ENCODE measurements at regions not wholly inside any gene's neighbourhood (a gene's known extent, or its start where the extent isn't known, plus 50 kb on each side); places are given as distances from the start of the nearest gene placed in this dataset.
A peak's percentile ranks its signal among the peaks of the same experiment; 100 is the strongest.

DNA sequence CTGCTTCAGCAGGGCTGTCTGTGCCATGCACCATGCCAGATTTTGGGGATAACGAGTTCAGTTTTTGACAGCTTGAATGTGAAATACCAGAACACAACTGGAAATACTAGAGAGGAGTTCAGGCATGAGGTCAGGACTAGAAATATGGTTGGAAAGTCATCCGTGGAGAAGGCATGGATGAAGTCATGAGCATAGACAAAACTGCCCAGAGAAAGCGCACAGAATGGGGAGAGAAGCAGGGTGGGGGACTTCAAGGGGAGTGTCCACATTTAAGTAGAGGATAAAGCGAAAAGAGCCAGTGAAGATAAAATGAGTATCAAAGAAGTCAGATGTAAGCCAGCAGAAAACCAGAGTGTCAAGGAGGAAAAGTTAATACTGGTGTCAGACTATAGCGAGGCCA, 653.4 kb upstream of the ARID1B start:
- DNase-seq, result no peak
- in situ Hi-C loops (cut with HindIII; ENCODE audit: low pct_ligation_motif_present, low pct_unique_long_range_greater_than_20kb, low sequenced_read_pairs), result no loop called here

DNA sequence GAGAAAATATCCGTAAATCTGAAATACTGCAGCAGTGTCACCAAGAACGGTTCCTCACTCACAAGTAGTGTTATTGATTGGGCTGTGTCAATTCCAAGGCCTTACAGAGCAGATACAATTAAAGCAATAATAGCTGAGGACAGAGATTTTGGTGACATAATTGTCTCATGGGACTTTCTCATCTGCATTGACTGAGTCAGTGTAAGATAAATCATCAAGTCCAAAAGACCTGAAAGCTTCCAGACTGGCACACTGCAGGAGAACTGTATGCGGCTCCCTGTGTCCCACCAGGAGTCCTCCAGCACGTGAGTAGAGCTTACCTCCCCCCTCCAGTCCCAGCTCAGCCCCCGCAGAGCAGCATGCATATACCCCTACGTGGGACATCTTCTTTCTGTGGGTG, 655.2 kb upstream of the ARID1B start:
- no peak for DNase-seq
- in situ Hi-C loops (cut with HindIII; ENCODE audit: low pct_ligation_motif_present, low pct_unique_long_range_greater_than_20kb, low sequenced_read_pairs), result no loop called here

DNA sequence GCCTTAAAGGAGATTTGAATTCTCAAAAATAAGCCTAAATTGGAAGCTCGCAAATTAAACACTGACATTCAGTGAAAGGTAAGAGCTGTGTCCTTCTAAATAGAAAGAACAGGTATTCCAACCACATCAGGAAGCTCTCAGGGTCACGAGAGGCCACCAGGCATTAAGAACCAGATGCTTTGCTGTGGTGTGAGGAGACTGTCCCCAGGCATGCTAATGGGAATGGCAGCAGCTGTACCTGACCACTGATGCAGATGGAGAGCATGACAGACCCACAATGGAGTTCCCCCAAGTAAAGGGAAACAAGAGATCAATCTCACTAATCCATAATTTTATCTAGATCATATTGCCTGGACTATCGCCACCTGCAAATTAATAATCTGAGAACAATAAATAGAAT, 658.9 kb upstream of the NOX3 start:
- no peak for DNase-seq
- in situ Hi-C loops (cut with HindIII; ENCODE audit: low pct_ligation_motif_present, low pct_unique_long_range_greater_than_20kb, low sequenced_read_pairs), result no loop called here

DNA sequence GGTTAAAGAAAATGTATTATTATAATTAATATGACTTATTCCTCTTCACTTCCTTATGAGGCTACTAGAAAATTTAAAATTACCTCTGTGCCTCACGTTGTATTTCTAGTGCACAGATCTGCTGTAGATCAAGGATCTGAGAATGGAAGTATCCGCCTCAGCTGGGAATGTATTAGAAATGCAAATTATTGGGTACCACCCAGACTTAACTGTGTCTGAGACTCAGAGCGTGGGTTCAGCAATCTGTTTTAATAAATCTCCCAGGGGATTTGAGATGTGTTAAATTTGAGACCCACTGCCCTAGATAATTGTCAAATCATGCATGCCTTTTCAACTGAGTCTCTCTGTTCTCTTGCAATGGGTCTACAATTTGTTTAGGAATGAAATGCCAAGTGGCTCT, 658.0 kb upstream of the NOX3 start:
- DNase-seq, result no peak
- in situ Hi-C loops (cut with HindIII; ENCODE audit: low pct_ligation_motif_present, low pct_unique_long_range_greater_than_20kb, low sequenced_read_pairs), result no loop called here

DNA sequence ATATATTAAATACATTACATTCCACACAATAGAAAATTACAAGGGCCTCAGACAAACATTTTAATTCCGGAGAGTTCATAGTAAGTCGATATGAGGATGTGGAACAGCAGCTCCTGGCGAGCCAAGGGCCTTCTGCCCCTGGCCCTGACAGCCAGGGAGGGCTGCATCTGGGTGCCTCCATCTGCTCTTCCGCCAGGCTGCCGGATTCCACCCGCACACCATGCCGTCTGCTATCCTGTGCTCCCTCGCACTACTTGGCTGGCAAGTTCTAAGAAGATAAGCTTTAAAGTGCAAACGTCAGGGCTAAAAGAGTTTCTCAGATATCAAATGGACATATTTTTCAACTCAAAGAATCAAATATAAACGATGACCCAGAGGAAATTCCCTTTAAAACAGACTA, 656.3 kb upstream of the NOX3 start:
- in situ Hi-C loops (cut with HindIII; ENCODE audit: low pct_ligation_motif_present, low pct_unique_long_range_greater_than_20kb, low sequenced_read_pairs), result no loop called here
- DNase-seq, result no peak

DNA sequence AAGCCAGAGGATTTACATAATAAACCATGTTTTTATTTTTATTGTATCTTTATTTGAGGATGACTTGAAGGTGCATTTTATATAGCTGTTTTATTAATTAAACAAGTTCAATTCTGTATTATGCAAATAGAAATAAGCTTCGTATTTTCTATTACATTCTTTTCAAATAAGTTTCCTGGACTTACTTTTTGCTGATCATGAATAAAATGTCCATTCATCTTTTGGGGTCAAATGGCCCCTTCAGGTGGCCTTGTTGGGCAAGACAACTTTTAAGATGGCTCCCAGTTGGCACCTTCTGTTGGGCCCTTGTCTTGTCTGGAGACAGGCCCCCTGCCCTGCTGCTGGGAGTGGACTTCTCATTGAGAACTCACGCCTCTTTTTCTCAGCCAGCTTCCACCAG, 654.6 kb upstream of the NOX3 start:
- no peak for DNase-seq
- in situ Hi-C loops (cut with HindIII; ENCODE audit: low pct_ligation_motif_present, low pct_unique_long_range_greater_than_20kb, low sequenced_read_pairs), result no loop called here

DNA sequence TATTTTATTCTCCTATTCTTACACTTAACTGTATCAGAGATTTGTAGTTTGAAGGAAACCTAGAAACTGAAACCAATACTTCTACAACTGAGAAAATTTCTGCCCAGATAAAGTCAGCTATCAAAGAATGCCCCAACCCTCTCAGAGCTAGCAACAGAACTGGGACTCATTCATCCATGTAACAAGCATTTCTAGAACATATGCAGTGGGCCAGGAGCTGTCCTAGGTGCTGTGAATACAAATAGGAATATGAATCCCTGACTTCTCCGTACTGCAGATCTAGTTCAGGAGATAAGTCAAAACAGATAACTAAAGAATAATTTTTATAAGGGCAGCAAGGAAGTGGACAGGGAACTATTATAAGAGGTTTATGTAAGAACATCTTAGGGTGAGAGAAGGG, 654.1 kb upstream of the NOX3 start:
- in situ Hi-C loops (cut with HindIII; ENCODE audit: low pct_ligation_motif_present, low pct_unique_long_range_greater_than_20kb, low sequenced_read_pairs), result no loop called here
- no peak for DNase-seq

DNA sequence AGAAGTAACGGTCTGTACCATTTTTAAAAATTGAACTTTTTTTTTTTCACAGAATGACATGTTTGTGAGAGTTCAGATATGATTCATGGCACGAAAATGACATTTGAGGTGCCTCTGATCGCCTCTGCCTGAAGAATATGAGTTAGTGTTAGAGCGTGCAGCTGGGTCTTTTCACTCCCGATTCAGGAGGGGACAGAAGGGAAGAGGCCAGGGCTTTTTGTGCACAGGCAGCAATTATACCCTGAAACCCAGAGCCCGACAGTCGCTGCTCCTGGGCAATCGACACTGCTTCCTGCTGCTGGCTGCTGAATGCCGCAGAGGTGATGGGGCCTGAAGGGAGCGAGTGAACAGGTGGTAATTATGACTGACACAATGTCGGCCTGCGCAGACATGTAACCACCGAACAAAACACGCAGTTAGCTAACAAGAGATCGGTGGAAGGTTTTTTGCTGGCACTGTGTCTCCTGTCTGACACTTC, 652.0 kb upstream of the NOX3 start:
- in situ Hi-C loops (cut with HindIII; ENCODE audit: low pct_ligation_motif_present, low pct_unique_long_range_greater_than_20kb, low sequenced_read_pairs), result no loop called here
- no peak for DNase-seq

DNA sequence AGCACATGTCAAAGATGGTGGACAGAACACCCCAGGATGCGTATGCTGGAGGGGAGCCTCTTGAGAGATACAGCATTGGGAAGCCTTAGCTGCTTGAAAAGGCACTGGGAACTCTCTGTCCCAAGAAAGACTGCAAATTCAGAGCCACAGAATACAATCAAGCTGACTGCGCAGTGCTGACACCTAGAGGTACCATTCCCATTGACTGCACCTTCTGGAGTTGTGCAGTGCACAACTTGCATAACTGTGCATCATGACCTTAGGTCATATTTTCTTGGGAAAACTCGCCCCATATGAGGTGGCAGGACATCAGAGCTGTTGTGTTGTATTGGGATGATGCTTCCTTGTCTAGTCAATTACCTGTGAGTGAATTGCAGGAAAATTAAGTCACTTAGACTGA, 646.5 kb upstream of the NOX3 start:
- DNase-seq, result peak; percentile 5
- in situ Hi-C loops (cut with HindIII; ENCODE audit: low pct_ligation_motif_present, low pct_unique_long_range_greater_than_20kb, low sequenced_read_pairs), result no loop called here

DNA sequence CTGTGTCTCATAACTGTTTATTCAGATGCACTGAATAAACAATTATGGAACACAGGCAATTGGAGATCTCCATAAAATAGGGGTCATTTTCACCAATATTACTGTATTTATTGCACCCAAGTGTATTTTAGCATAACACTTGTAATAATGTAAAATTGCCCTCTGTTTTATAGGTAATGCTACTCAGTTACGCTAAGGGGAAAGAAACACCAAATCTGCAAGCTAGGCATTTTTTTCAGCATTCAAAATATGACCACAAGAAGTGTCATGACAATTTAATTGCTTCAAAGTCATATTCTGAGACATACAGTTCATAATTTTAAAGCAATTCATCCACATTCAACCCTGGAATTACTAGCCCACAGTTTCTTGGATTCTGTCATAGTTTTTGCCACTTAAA, 643.2 kb upstream of the NOX3 start:
- in situ Hi-C loops (cut with HindIII; ENCODE audit: low pct_ligation_motif_present, low pct_unique_long_range_greater_than_20kb, low sequenced_read_pairs), result no loop called here
- no peak for DNase-seq

DNA sequence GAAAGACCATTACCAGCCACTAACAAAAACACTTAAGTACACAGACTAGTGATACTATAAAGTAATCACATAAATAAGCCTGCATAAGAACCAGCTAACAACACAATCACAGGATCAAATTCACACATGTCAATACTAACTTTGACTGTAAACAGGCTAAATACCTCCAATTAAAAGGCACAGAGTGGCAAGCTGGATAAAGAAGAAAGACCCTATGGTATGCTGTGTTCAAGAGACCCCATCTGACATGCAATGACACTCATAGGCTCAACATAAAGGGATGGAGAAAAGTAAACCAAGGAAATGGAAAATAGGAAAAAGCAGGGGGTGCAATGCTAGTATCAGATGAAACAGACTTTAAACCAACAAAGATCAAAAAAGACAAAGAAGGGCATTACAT, 631.8 kb upstream of the NOX3 start:
- in situ Hi-C loops (cut with HindIII; ENCODE audit: low pct_ligation_motif_present, low pct_unique_long_range_greater_than_20kb, low sequenced_read_pairs), result no loop called here
- DNase-seq, result no peak

DNA sequence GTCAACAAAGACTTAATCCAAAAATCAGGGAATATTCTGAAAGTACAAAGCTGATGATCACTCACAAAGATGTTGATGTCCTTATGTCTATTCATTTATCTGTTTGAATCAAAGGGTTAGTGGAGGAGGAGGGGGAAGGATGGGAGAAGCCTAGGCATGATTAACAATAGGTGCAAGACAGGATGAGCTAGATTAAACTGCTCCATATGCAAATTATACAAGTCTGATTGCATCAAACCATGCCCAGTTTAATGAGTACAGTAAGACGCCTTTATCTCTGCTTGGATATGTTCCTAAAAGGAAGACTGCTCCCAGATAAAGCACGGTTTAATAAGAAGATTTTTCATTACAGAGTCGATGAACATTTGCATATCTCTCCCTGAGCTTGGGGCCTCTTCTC, 626.4 kb upstream of the NOX3 start:
- no peak for DNase-seq
- in situ Hi-C loops (cut with HindIII; ENCODE audit: low pct_ligation_motif_present, low pct_unique_long_range_greater_than_20kb, low sequenced_read_pairs), result no loop called here

DNA sequence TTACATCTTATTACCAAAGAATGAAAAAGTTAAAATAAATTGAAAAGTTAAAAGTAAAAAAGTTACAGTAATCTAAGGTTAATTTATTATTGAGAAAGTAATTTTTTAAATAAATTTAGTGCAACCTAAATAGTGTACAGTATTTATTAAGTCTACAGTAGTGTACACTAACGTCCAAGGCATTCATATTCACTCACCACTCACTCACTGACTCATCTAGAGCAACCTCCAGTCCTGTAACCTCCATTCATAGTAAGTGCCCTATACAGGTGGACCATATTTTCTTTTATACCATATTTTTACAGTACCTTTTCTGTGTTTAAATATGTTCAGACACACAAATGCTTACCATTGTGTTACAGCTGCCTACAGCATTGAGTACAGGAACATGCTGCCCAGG, 624.7 kb upstream of the NOX3 start:
- in situ Hi-C loops (cut with HindIII; ENCODE audit: low pct_ligation_motif_present, low pct_unique_long_range_greater_than_20kb, low sequenced_read_pairs), result no loop called here
- no peak for DNase-seq

DNA sequence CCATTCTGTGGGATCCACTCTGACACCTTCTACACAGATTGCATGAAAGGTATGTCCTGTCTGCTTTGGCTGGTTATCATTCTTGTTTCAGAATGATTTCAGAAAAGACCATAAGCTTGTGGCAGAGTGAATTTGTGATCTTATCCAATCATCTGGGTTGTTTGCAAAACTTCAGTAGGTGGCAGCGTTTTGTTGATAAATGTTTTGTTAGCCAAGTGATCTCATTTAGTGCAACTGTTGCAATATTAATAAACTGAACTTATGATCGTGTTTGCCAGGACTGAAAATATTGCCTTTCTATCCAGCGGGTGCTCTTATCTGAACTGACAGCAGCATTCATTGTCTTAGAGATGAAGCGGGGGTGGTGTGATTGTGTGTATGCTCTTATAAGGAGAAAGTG, 613.2 kb upstream of the NOX3 start:
- DNase-seq, result no peak
- in situ Hi-C loops (cut with HindIII; ENCODE audit: low pct_ligation_motif_present, low pct_unique_long_range_greater_than_20kb, low sequenced_read_pairs), result no loop called here

DNA sequence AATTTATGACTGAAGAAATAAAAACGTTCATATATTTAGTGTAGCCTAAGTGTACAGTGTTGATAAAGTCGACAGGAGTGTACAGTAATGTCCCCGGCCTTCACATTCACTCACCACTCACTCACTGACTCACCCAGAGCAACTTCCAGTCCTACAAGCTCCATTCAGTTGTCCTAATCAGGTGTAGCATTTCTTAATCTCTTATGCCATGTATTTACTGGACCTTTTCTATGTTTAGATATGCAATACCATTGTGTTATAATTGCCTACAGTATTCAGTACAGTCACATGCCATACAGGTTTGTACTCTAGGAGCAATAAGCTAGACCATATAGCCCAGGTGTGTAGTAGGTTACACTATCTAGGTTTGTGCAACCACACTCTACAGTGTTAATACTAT, 610.2 kb upstream of the NOX3 start:
- no peak for DNase-seq
- in situ Hi-C loops (cut with HindIII; ENCODE audit: low pct_ligation_motif_present, low pct_unique_long_range_greater_than_20kb, low sequenced_read_pairs), result no loop called here

DNA sequence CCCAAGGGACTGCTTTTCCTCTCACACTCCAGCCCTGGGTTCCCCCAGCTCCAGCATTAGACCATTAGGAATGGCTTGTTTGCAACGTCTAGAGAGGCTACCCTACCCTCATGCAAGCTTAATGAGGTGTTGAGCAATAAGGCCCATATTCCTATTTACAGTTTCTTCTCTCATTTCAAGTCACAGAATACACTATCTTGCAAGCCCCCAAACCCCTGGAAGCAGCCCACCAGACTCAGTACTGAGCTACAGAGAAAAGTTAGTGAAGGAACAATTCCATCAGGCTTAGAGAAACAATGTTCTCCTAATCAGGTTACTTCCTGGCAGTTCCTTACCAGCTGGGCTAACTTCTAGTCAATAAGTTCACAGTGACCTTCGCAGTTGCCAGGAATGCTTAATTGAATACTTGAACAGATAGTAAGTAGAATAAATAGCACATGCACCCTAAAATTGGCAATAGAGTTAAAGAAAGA, 606.5 kb upstream of the NOX3 start:
- no peak for DNase-seq
- in situ Hi-C loops (cut with HindIII; ENCODE audit: low pct_ligation_motif_present, low pct_unique_long_range_greater_than_20kb, low sequenced_read_pairs), result no loop called here

DNA sequence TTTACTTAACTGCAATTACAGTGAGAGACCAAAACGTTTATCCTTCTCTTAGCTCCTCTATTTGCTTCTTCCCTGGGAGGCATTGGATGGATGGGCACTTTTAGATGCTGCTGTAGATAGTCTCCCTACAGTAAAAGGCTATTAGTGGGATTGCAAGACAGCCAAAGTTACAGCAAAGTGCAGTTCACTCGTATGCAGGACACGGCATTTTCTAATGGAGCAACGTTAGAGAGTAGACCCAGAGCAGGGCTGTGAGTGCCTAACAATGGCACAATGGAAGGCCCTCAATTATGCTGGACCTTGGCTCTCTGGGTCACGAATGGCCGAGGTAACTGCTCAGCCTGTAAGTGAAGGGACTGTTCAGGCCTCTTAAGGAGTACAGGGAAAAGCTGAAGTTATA, 605.8 kb upstream of the NOX3 start:
- in situ Hi-C loops (cut with HindIII; ENCODE audit: low pct_ligation_motif_present, low pct_unique_long_range_greater_than_20kb, low sequenced_read_pairs), result no loop called here

DNA sequence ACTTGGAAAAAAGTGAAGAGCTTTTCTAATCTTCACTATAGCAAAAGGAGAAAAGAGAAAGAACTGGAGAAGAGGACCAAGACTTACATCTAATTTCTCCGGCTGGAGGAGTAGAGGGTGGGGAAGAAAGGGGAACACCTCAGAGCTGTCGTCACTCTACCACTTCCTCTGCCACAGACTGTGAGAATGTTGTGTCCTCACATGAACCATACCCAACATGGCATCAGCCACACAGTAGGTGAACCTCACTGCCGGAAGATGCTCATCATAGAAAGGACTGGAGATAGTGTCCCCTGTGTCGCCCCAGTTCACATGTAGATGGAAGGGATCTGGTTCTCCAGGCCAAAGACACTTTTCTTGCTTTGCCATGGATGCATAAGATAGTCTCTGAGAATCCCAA, 604.4 kb upstream of the NOX3 start:
- DNase-seq, result no peak
- in situ Hi-C loops (cut with HindIII; ENCODE audit: low pct_ligation_motif_present, low pct_unique_long_range_greater_than_20kb, low sequenced_read_pairs), result no loop called here

More for the DNA sequence above, 605.8 kb upstream of the NOX3 start:
- DNase-seq, result no peak

DNA sequence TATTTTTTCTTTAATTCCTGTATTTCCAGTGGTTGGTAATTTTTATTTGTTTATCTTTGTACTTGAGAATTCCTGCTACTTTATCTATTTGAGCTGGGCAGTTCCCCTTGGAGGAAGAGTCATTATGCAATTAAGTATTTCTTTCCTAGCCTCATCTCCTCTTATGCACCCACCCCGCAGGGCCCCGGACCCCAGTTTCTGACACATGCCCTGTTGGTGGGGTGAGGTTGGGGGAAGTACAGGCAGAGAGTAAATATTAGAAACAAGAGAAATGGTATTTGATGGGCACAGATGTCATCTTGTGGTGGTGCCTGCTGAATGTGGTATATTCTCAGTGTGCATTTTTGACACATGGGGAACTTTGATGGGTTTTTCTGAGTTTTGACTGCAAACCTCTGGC, 602.7 kb upstream of the NOX3 start:
- in situ Hi-C loops (cut with HindIII; ENCODE audit: low pct_ligation_motif_present, low pct_unique_long_range_greater_than_20kb, low sequenced_read_pairs), result no loop called here
- no peak for DNase-seq

DNA sequence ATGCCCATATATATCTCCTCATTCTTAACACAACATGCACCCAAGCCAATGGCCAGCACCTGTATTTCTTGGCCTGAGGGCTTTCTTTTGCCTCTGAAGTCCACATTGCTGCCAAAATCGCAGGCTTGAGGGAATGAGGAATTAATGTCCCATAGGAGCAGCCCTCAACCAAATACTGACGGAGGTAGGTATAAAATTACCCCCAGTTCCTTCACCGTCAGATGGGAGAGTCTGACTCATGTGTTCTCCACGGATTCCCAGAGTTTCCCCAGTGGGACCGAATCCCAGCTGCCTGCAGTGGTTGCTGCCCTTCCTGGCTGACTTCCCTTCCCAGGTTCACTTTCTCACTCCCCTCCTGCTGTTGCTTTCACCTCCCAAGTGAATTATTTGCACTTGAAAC, 602.2 kb upstream of the NOX3 start:
- in situ Hi-C loops (cut with HindIII; ENCODE audit: low pct_ligation_motif_present, low pct_unique_long_range_greater_than_20kb, low sequenced_read_pairs), result no loop called here
- DNase-seq, result no peak

DNA sequence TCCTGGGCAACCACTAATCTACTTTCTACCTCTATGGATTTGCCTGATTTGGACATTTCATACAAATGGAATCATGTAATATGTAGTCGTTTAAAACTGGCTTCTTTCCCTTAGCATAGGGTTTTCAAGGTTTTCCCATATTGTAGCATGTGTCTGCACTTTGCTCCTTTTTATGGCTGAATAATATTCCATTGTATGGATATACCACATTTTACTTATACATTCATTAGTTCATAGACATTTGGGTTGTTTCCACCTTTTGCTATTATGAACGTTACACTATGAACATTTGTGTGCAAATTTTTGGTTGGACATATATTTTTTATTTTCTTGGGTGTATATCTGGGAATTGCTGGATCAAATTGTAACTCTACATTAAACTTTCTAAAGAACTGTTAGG, 600.4 kb upstream of the NOX3 start:
- in situ Hi-C loops (cut with HindIII; ENCODE audit: low pct_ligation_motif_present, low pct_unique_long_range_greater_than_20kb, low sequenced_read_pairs), result no loop called here
- DNase-seq, result no peak
